Inferior parietal cortex (tissue), 1 donor: ENCODE measurements at regions not wholly inside any gene's neighbourhood (a gene's known extent, or its start where the extent isn't known, plus 50 kb on each side); places are given as distances from the start of the nearest gene placed in this dataset.
"Not testable (repeated sequence)": the region's sequence is repeated elsewhere in the genome, so short reads cannot be mapped to it uniquely, and the experiment has no call there.

Source experiments
- DNase-seq: peaks from one replicate; pipeline ENCODE4 v3.0.0-alpha.2; 2016; ENCODE audit errors: extremely low spot score

- no peak for DNase-seq
These were observed 55.0 kb downstream of the FOXA2 start for GRCh38 chr20:22529150-22530019.

GRCh38 chr20:22526512-22527012, 57.8 kb downstream of the FOXA2 start:
- no peak for DNase-seq

- DNase-seq = no peak
These were observed 58.6 kb downstream of the FOXA2 start for GRCh38 chr20:22525821-22526220.

- DNase-seq = no peak
These were observed 59.1 kb downstream of the FOXA2 start for GRCh38 chr20:22525069-22525820.

GRCh38 chr20:22524393-22525015, 59.9 kb downstream of the FOXA2 start:
- no peak for DNase-seq

GRCh38 chr20:22523499-22524392, 60.6 kb downstream of the FOXA2 start:
- DNase-seq = no peak

- no peak for DNase-seq
These were observed 61.3 kb downstream of the FOXA2 start for GRCh38 chr20:22523128-22523498.

GRCh38 chr20:22522701-22523100, 61.7 kb downstream of the FOXA2 start:
- DNase-seq = no peak

GRCh38 chr20:22521940-22522339, 62.4 kb downstream of the FOXA2 start:
- DNase-seq = not testable (repeated sequence)

GRCh38 chr20:22520381-22520780, 64.0 kb downstream of the FOXA2 start:
- DNase-seq = no peak

GRCh38 chr20:22515264-22515663, 69.1 kb downstream of the FOXA2 start:
- DNase-seq = no peak

- no peak for DNase-seq
These were observed 70.8 kb downstream of the FOXA2 start for GRCh38 chr20:22513574-22513973.

GRCh38 chr20:22512911-22513489, 71.4 kb downstream of the FOXA2 start:
- DNase-seq = no peak

GRCh38 chr20:22511943-22512910, 72.1 kb downstream of the FOXA2 start:
- DNase-seq = no peak

GRCh38 chr20:22509843-22510147, 74.6 kb downstream of the FOXA2 start:
- no peak for DNase-seq

- no peak for DNase-seq
These were observed 75.1 kb downstream of the FOXA2 start for GRCh38 chr20:22509090-22509842.

GRCh38 chr20:22508426-22508825, 75.9 kb downstream of the FOXA2 start:
- no peak for DNase-seq

GRCh38 chr20:22507240-22507961, 77.0 kb downstream of the FOXA2 start:
- no peak for DNase-seq

GRCh38 chr20:22506827-22507226, 77.5 kb downstream of the FOXA2 start:
- no peak for DNase-seq
